K562 (cell line): ENCODE measurements at regions not wholly inside any gene's neighbourhood (a gene's known extent, or its start where the extent isn't known, plus 50 kb on each side); places are given as distances from the start of the nearest gene placed in this dataset.

Source experiments
- ATAC-seq: fragments of 200-7000 bp; cut with Tn5 transposase; 3 replicates; pipeline ENCODE4 v1.9.1; 2020; ENCODE audit warnings: moderate library complexity
- BruUV-seq: library from RNA; stranded (reverse); fragments of 400-500 nt; replicated peaks from 2 replicates; lab custom pipeline; 2021; lab: Mats Ljungman, UMichigan
- CTCF ChIA-PET: fragments of 300-600 bp; formaldehyde crosslinking; extraction: SDS; loops from one replicate; lab custom pipeline; 2021; ENCODE audit warnings: low intra/inter-chr PET ratio; lab: Yijun Ruan, JAX
- POLR2A ChIA-PET: fragments of 300-600, 350-650 bp; sonication (Branson Sonifier 250); formaldehyde crosslinking; extraction: SDS; loops from one replicate; lab custom pipeline; 2021; ENCODE audit warnings: antibody characterized with exemption, inconsistent platforms; lab: Yijun Ruan, JAX
- DNase-seq, 4 experiments: peaks; one replicate each; pipeline versions ENCODE4 v3.0.0 to v3.0.0-alpha.2; 2011 to 2018; ENCODE audit warnings: low spot score in 3 of 4, mixed read lengths in 3 of 4; ENCODE audit errors: extremely low read depth in 1 of 4
- FAIRE-seq: peaks from 2 replicates; lab custom pipeline; 2011; peaks lifted over from hg19 to GRCh38; lab: Jason Lieb, UNC
- H2AFZ ChIP-seq: 2 replicates; pipeline ENCODE4 v1.6.0; 2011; ENCODE audit warnings: low read depth, low read length, control low read depth, inconsistent platforms
- H3K27ac ChIP-seq: fragments of 200-600 bp; 3 replicates; pipeline ENCODE4 v1.8.0; 2011; ENCODE audit warnings: low read depth, mild to moderate bottlenecking, control low read depth, inconsistent platforms, low read length, moderate library complexity, mixed read lengths; ENCODE audit errors: extremely low read depth
- H3K27me3 ChIP-seq, 2 experiments: fragments of 300-600 bp in 1 of 2; 2 replicates in 1 of 2; 3 replicates in 1 of 2; pipeline versions ENCODE4 v1.6.0 to v1.8.0; 2011; ENCODE audit warnings: inconsistent platforms in 2 of 2, low read length in 2 of 2, mild to moderate bottlenecking in 1 of 2, mixed read lengths in 1 of 2, moderate library complexity in 1 of 2; ENCODE audit not compliant: control insufficient read depth in 2 of 2, insufficient read depth in 2 of 2
- H3K36me3 ChIP-seq: fragments of 300-600 bp; 3 replicates; pipeline ENCODE4 v1.8.0; 2011; ENCODE audit warnings: mild to moderate bottlenecking, low read length, inconsistent platforms; ENCODE audit not compliant: control insufficient read depth, insufficient read depth
- H3K4me1 ChIP-seq, 2 experiments: fragments of 200-600 bp in 1 of 2; replicated peaks in 1 of 2; 2 replicates in 1 of 2; 3 replicates in 1 of 2; pipeline versions ENCODE4 v1.5.1 to v1.8.0; 2011; ENCODE audit warnings: inconsistent platforms in 2 of 2, low read length in 2 of 2, mild to moderate bottlenecking in 1 of 2, mixed read lengths in 1 of 2, moderate library complexity in 1 of 2; ENCODE audit not compliant: control insufficient read depth in 2 of 2, insufficient read depth in 2 of 2
- H3K4me2 ChIP-seq: 2 replicates; pipeline ENCODE4 v1.6.1; 2011; ENCODE audit warnings: low read length, control low read depth, inconsistent platforms, mixed read lengths; ENCODE audit not compliant: insufficient read depth
- H3K4me3 ChIP-seq: fragments of 200-600 bp; sonication (generic), shearing (Covaris generic); 2 replicates; pipeline ENCODE4 v1.5.1; 2016; ENCODE audit warnings: control low read depth, inconsistent platforms
- H3K79me2 ChIP-seq: fragments of 200-600 bp; 3 replicates; pipeline ENCODE4 v1.8.0; 2011; ENCODE audit warnings: low read length, inconsistent platforms; ENCODE audit not compliant: control insufficient read depth, insufficient read depth
- H3K9ac ChIP-seq, 2 experiments: 2 replicates each; pipeline versions ENCODE4 v1.6.0 to v1.6.1; 2011; ENCODE audit warnings: low read depth in 2 of 2, low read length in 2 of 2, control low read depth in 1 of 2, inconsistent platforms in 1 of 2, mild to moderate bottlenecking in 1 of 2, mixed read lengths in 1 of 2; ENCODE audit not compliant: insufficient read depth in 1 of 2
- H3K9me1 ChIP-seq: one replicate; pipeline ENCODE4 v1.6.0; 2011; ENCODE audit warnings: inconsistent platforms, mild to moderate bottlenecking, low read length, moderate library complexity; ENCODE audit not compliant: control insufficient read depth, insufficient read depth
- H3K9me3 ChIP-seq: replicated peaks from 2 replicates; pipeline ENCODE4 v1.5.1; 2011; ENCODE audit warnings: low read depth, low read length, inconsistent platforms; ENCODE audit not compliant: control insufficient read depth, insufficient read depth
- H4K20me1 ChIP-seq: replicated peaks from 2 replicates; pipeline ENCODE4 v1.6.1; 2011; ENCODE audit warnings: low read length, inconsistent platforms, mixed read lengths; ENCODE audit not compliant: control insufficient read depth, insufficient read depth
- FOS ChIP-seq: IDR thresholded peaks from 3 replicates; pipeline ENCODE4 v1.6.1; 2011; ENCODE audit not compliant: insufficient read length; ENCODE audit errors: extremely low read depth
- HNRNPUL1 ChIP-seq: fragments of 200-400 bp; formaldehyde crosslinking; IDR thresholded peaks from 2 replicates; pipeline ENCODE4 v1.6.1; 2017; ENCODE audit warnings: low read length
- KAT7 ChIP-seq: sonication (generic); formaldehyde crosslinking; IDR thresholded peaks from 2 replicates; pipeline ENCODE4 v1.8.0; 2022; ENCODE audit warnings: missing genetic modification reagents, mild to moderate bottlenecking, borderline replicate concordance
- KDM1A ChIP-seq, 2 experiments: fragments of 450-650 bp; IDR thresholded peaks; 2 replicates each; pipeline ENCODE4 v1.6.1; 2016; ENCODE audit warnings: mild to moderate bottlenecking in 2 of 2
- MBD2 ChIP-seq: sonication (generic); IDR thresholded peaks from 2 replicates; pipeline ENCODE4 v1.6.1; 2016; ENCODE audit warnings: low read depth, borderline replicate concordance
- MNT ChIP-seq, 2 experiments: fragments of 450-650 bp; conservative IDR thresholded peaks; 2 replicates each; pipeline ENCODE4 v1.6.1; 2017; ENCODE audit warnings: mild to moderate bottlenecking in 2 of 2, moderate library complexity in 2 of 2
- PPARD ChIP-seq: fragments of 250-450 bp; sonication (Bioruptor Pico); IDR thresholded peaks from 2 replicates; pipeline ENCODE4 v1.8.0; 2022; ENCODE audit warnings: inconsistent platforms, mild to moderate bottlenecking, moderate library complexity
- XRCC3 ChIP-seq: fragments of 450-650 bp; IDR thresholded peaks from 2 replicates; pipeline ENCODE4 v1.6.1; 2017; ENCODE audit warnings: mild to moderate bottlenecking, moderate library complexity
- ZNF586 ChIP-seq: fragments of 450-650 bp; formaldehyde crosslinking; conservative IDR thresholded peaks from 2 replicates; pipeline ENCODE4 v1.4.0; 2020; ENCODE audit warnings: mild to moderate bottlenecking, moderate library complexity
- WGBS: fragments of 100-300 bp; shearing (Covaris generic); methylation state at CpG from one replicate; pipeline ENCODE4 v1.1.6; 2016; ENCODE audit warnings: low coverage, mixed read lengths; ENCODE audit not compliant: insufficient coverage; ENCODE audit errors: missing lambda C conversion rate; 5-methylcytosine and 5-hydroxymethylcytosine counted together
- in situ Hi-C: fragments of 300-500 bp; cut with MboI; formaldehyde crosslinking; loops from 4 replicates; pipeline ENCODE4 v1.15.0; 2018; ENCODE audit warnings: inconsistent platforms, mixed read lengths
- intact Hi-C: fragments of 100-400 bp; cut with micrococcal nuclease; formaldehyde crosslinking; loops from 2 replicates; pipeline ENCODE4 v1.14.2; 2022

GRCh38 chr17:54435966-54436365 is 464.7 kb upstream of the TOM1L1 start:
- H4K20me1 ChIP-seq: no peaks in the 10 kb centered on the region
- H2AFZ ChIP-seq: no peak overlapping the region
- intact Hi-C loops (no loop called here), in situ Hi-C loops (no loop called here)
- H3K27ac ChIP-seq: no peak overlapping the region
- no peak for ATAC-seq
- no peak overlapping the region for H3K4me3 ChIP-seq
- H3K9me1 ChIP-seq: no peaks in the 10 kb centered on the region
- no peaks in the 10 kb centered on the region for H3K36me3 ChIP-seq
- no peaks in the 10 kb centered on the region for H3K79me2 ChIP-seq
- H3K9ac ChIP-seq: no peak overlapping the region
- FAIRE-seq: no peak
- H3K4me1 ChIP-seq: no peaks in the 10 kb centered on the region
- WGBS: 1% methylated on average over 9 of the region's 10 CpGs
- ChIA-PET POLR2A (no interaction called here), CTCF (no interaction called here)
- no peak overlapping the region for H3K4me2 ChIP-seq
- TF ChIP-seq FOS: no peak
- TF ChIP-seq HNRNPUL1: no peak
- no peak for TF ChIP-seq ZNF586 (CRISPR knock-in tag)
- TF ChIP-seq XRCC3: no peak
- TF ChIP-seq PPARD: no peak
- no peak for TF ChIP-seq MNT (conservative IDR thresholded peaks at IDR 0.05)
- TF ChIP-seq KAT7 (CRISPR knock-in tag): no peak
- no peak for TF ChIP-seq MBD2
- TF ChIP-seq KDM1A (IDR thresholded peaks at IDR 0.05): no peak
- no TSS peak for BruUV-seq
- H3K27me3 ChIP-seq: no peaks in the 10 kb centered on the region
- DNase-seq: no peak
- H3K9me3 ChIP-seq: no peaks in the 10 kb centered on the region
